GM12874 (cell line): ENCODE measurements at regions not wholly inside any gene's neighbourhood (a gene's known extent, or its start where the extent isn't known, plus 50 kb on each side); places are given as distances from the start of the nearest gene placed in this dataset.

Experiments used
- TF ChIP-seq, protein P1 (sequence below): IDR thresholded peaks from 2 replicates; pipeline ENCODE4 v1.5.1; 2011; ENCODE audit warnings: low read depth, mild to moderate bottlenecking, control low read depth, low read length, moderate library complexity; ENCODE audit not compliant: insufficient read depth

DNA sequence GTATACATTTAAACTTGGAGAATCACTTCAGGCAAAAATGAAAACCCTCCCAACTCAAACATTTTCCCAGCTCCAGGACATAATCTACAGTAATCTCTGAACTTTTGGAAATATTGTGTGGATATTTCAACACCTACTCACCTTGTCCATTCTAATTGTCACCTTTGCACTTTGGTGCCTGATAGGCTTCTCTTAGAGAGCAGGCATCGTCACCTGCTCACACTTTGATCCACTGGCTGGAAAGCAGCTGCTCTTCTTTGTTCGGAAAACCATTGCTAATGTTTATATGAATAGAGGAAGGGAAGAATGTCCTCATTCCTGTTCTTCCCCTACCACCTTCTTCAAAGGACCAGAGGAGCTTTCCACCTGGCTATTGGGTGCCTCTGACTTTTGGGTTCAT is 411.2 kb downstream of the FGF9 start:
- TF ChIP-seq, protein P1, sequence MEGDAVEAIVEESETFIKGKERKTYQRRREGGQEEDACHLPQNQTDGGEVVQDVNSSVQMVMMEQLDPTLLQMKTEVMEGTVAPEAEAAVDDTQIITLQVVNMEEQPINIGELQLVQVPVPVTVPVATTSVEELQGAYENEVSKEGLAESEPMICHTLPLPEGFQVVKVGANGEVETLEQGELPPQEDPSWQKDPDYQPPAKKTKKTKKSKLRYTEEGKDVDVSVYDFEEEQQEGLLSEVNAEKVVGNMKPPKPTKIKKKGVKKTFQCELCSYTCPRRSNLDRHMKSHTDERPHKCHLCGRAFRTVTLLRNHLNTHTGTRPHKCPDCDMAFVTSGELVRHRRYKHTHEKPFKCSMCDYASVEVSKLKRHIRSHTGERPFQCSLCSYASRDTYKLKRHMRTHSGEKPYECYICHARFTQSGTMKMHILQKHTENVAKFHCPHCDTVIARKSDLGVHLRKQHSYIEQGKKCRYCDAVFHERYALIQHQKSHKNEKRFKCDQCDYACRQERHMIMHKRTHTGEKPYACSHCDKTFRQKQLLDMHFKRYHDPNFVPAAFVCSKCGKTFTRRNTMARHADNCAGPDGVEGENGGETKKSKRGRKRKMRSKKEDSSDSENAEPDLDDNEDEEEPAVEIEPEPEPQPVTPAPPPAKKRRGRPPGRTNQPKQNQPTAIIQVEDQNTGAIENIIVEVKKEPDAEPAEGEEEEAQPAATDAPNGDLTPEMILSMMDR = no peak

DNA sequence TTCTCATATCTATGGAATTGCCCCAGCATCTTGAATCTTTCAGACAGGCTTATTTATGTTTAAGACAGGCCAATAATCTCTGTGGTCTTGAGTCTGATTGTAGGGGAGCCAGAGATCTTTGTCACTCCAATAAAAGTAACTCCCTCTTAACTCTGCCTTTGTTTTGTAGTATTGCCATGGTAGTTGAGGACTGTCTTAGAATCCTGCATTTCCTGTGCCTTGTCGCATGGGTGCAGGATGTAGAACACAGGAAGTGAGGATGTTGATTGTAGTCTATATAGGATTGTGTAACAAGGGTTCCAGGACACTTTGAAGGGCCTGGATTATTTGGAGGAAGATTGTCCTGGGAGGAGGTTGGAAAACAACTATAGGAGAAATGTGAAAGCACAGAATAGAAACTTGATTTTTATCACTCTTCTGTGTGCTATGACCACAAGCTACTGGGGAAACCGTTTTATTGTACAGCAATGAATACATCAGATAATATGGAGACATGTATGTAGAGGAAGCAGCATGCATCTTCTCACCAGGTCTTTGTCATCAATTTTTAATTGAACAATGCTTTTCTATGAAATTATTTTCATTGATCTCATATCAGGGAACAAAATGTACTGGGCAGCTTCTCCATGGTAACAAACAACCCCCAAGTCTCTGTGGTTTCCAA is 411.7 kb downstream of the FGF9 start:
- TF ChIP-seq, protein P1 = no peak

DNA sequence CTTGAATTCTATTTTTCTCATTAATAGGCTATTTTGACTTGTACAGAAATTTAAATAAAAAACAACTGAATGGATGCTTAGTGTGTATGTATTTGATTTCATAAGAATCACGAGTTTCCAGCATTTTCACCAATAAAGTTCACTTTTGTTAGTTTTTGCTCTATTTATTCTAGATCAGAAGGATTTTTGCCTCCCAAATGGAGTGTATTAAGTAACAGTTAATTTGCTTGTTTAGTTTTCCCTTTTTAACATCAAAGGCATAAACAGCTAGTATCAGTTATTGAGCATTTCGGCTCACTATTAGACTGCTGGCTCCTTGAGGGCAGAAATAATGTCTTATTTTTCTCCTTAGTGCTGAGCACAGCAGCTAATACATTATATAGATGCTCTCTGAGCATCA is 414.1 kb downstream of the FGF9 start:
- TF ChIP-seq, protein P1 = no peak

DNA sequence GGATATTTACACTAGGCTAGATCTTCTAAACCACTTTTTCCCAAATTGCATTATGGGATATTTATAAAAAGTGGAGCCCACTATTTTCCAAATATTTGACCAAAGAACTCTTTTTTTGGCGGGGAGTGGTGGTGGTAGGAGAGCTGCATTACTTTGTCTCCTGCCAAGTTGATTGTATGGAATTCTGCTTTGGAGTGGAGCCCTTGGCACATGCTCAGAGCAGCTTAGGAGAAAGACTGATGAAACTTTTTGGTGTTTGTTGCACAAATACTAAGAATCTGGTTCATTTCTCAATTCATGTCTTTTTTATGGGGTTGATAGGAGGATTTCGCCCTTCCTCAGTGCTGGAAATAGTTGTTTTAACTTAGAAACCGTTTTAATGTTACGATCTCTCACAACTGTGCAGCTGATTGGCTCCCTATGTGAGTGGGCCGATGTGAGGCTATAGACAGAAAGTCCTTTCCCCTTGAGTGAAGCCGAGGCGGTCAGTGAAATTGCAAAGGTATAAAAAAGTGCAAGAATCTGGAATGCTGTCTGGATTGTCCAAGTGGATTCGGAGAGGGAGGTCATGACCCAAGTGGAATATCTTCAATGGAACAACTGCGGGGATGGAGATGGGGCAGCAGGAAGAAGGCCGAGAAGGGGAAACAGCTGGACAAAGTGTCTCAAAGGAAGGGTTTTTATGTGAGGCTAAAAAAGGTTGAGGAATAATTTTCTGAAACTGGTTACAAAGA is 415.9 kb downstream of the FGF9 start:
- TF ChIP-seq, protein P1 = no peak

DNA sequence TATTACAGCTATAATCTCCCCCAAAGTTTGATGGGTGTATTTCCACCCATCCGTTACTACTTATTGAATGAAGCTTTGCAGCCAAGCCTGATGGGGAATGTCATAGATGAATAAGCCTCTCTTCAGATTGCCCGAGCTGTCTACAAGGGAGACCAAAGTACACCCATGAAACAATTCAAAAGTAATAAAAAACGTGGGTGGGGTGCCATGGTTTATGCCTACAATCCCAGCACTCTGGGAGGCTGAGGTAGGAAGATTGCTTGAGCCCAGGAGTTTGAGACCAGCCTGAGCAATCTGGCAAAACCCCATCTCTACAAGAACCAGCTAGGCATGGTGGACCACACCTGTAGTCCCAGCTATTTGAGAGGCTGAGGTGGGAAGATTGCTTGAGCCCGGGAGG is 419.2 kb downstream of the FGF9 start:
- TF ChIP-seq, protein P1 = no peak

DNA sequence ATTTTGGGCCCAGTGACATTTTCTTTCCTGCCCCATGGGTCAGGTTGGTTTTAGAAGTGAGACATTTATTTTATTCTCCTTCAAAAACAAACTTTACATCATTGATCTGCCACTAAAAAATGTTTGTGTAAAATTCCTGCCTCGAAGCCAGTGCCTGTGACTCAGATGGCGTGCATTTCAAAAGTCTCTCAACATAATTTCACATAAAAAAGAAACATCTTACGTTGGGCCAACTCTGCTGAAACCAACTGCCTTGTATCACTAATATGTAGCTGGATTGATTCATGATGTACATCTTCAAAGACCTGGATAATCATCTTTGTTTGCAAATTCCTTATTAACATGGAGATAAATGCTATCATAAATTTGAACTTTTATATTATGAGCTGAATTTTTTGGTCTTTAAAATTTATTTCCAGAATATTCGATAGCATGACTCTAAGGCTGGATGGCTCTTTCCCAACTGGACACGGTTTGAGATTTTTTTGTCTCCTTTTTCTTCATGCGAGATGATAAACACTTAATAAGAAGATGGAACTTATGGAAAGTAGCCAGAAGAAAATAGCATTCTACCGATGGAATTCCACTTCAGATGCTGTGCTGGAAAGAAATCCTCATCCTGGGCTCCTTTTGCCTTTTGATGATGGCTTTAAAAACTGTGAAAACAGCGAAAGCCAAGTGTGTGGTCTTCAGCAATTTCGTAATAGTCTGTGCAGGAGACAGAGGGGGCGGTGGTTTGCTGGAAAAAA is 420.5 kb downstream of the FGF9 start:
- TF ChIP-seq, protein P1 = no peak

DNA sequence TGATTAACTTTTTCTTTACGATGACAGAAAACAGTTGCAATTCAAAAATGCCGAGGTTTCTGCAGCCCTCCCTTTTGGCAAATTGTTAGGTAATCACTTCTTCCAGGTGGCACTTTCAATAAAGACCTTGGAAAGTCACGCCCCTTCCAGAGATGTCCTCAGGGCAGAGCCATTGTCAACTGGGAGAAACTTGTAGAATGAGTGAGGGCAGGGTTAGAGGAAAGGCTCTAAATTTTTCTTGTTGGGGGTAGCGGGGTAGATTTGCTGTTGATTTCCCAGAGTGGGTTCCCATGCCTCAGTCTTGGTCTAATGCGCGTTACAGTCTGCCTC is 421.1 kb downstream of the FGF9 start:
- TF ChIP-seq, protein P1 = no peak
